HPDE6-E6E7 (cell line): ENCODE measurements at regions not wholly inside any gene's neighbourhood (a gene's known extent, or its start where the extent isn't known, plus 50 kb on each side); places are given as distances from the start of the nearest gene placed in this dataset.
"Not testable (repeated sequence)": the region's sequence is repeated elsewhere in the genome, so short reads cannot be mapped to it uniquely, and the experiment has no call there.

Experiments used
- DNase-seq: peaks from one replicate; pipeline ENCODE4 v3.0.0; 2011; ENCODE audit warnings: missing footprints; ENCODE audit errors: extremely low spot score

DNA sequence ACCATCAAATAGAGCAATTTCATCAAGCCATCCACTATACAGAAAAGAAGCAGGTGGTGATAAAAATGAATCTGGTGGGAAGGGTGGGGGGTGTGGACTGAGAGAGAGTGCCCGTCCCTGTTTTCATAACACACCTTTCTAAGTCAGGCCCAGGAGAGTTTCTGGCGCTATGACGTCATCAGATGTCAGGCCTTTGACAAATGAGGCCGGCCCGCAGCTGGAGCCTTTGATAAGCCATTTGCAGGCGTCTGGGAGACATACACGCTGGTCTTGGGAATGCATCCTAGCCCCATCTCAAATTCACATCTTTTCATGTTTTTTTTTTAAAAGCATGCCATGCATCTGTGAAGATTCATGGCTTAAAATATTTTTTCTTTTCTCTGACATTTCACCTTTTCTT, 404.5 kb downstream of the BCOR start:
- DNase-seq: no peak

- DNase-seq: not testable (repeated sequence)
Measured at GRCh38 chrX:39702636-39703035, 395.1 kb downstream of the BCOR start.

GRCh38 chrX:39703307-39703706, 394.5 kb downstream of the BCOR start:
- DNase-seq: no peak

GRCh38 chrX:39704590-39704989, 393.2 kb downstream of the BCOR start:
- no peak for DNase-seq

- peak; percentile 45 for DNase-seq
Measured at GRCh38 chrX:39705290-39705689, 392.5 kb downstream of the BCOR start.

DNA sequence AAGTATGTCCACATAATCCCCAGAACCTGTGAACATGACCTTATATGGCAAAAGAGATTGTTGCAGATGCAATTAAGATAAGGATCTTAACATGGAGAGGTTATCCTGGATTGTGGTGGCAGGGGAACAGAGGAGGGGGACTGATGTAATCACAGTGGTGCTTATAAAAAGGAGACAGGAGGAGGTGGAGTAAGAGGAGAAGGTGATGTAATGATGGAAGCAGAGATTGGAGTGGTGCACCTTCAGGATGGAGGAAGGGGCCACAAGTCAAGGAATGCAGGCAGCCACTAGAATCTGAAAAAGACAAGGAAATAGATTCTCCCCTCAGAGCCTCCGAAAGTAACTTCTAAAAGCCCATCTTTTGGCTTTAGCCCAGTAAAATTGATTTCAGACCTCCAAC, 388.4 kb downstream of the BCOR start:
- DNase-seq: no peak

DNA sequence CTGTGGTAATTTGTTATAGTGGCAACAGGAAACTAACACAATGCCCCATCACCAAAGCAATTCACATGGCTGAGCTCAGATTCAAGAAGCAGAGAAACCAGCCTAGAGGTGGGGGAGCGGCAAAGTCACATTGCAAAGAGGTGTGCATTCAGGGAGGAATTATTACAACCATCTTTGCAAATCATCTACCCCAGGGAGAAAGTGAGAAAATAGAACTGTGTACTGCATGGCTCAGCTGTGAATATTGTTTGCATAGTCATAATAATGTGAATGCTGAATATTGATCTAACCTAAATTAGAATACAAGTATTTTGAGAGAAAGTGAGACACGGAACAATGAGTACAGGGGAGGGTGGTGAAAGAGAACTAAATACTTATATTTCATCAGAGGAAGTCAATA, 387.9 kb downstream of the BCOR start:
- no peak for DNase-seq

DNA sequence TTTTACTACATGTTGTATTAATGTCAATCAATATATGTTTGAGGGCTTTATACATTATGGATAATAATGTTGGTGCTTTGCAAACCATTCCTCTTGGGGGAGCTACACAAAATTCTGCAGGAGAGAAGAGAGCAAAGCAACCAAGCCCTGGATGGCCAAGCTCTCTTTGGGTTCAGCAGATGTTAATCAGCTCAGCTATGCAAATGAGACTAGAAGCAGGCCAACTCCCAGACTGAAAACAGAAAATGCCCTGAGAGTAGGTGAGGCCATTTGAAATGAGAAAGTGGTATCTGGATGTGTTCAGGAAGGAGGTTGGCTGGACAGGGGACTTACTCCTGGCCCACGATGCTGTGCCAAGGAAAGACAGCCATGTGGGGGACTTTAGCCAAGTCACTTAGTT, 387.0 kb downstream of the BCOR start:
- DNase-seq: no peak

DNA sequence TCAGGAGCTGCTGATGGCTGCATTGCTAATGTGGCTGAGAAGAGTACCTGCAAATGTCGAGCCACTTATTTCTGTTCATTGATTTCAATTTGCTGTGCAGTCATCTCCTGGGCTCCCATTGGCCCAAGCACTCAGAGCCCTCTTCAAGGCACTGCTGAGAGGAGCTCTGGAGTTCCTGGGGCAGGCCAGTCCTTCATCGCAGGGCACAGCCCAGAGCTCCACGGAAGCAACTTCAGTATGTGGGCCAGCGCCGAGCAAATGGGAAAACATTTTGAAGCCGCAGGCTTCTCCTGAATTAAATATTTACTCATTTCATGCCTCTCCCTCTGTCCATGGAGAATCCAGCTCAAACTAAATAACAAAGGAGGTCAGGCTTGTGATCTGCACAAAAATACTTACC, 383.3 kb downstream of the BCOR start:
- DNase-seq: no peak

- DNase-seq: no peak
Measured at GRCh38 chrX:39716401-39716800, 381.4 kb downstream of the BCOR start.

DNA sequence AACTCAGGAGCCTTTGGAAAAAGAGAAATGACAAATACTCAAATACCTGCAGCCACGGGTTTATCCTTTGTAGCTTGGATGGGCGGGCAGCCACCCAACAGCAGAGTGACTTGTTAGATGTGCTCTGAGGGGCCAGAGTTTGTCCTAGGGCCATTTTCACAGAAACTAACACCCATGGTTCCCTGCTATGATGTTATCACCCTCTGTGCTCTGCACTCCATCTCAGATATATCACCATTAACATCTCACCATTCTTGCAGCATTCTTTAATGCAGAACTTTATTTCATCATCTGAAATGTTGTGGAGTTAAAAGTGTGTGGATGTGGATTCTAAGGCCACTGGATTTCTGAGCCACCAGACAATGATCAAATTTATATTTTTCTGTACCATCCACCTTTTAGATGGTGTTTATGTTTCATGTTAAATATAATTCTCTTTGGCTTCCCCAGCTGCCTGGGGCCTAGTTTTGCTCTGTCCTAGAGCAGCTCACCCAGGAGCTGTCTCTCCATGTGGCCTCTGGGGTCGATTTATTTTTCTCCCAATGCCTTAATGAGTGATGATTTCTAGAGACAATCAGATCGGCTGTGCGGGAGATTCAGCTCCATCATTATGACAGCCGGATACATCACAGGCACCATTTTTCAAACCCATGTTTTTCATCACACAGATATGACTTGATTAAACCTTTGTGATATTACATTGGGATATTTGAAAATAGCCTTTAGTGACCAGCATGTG, 380.8 kb downstream of the BCOR start:
- DNase-seq: no peak

- DNase-seq: no peak
Measured at GRCh38 chrX:39718981-39719380, 378.8 kb downstream of the BCOR start.

DNA sequence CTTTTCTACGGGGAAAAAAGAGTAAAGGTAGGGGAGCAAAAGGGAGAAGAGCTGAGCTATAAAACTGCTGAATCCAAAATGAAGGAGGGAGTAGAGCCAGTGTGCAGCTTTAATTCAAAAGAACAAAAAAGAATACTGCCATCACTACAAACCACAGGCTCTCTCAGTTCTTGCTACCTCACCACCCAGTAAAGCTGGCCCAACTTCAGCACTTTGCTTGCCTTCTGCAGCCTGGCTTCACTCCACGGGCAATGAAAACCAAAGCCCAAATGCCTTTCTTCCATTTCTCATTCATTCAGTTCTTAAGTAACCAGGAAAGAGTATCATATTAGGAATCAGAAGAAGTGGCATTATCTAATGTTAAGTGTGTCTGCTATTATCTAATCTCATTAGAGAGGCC, 376.8 kb downstream of the BCOR start:
- DNase-seq: no peak

- no peak for DNase-seq
Measured at GRCh38 chrX:39721566-39722279, 376.0 kb downstream of the BCOR start.

GRCh38 chrX:39724544-39724943, 373.2 kb downstream of the BCOR start:
- DNase-seq: no peak

- no peak for DNase-seq
Measured at GRCh38 chrX:39725114-39725513, 372.6 kb downstream of the BCOR start.

DNA sequence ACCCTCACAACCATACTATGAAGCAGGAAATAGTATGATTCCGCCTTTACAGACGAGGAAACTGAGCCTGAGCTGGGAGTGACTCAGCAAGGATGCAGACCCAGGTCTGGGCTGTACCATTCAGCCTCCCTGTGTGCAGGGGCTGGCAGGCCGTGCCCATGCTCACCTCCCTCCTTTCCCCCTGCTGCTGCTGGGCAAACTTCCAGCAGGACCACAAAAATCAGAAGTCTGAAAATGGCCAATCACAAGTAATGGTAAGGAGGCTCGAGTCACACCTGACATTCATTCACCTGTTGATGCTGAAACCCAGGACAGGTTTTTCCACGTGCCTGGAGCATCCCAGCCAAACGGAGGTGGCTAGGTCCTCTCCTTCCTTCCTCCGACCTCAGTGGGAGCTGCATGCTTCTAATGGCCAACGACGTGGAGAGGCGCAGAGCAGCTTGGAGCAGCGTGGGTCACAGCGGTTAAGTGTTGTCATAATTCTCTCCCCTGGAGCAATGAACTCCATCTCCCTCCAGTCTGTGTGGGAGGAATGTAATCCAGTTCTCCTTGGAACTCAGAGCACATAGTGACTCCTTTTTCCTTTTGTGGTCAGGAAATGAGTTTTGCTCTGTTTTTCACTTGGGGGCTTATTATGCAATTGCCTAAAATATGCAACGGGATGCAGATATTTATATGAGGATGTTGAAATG, 371.7 kb downstream of the BCOR start:
- DNase-seq: no peak

- DNase-seq: no peak
Measured at GRCh38 chrX:39726771-39727170, 371.0 kb downstream of the BCOR start.

DNA sequence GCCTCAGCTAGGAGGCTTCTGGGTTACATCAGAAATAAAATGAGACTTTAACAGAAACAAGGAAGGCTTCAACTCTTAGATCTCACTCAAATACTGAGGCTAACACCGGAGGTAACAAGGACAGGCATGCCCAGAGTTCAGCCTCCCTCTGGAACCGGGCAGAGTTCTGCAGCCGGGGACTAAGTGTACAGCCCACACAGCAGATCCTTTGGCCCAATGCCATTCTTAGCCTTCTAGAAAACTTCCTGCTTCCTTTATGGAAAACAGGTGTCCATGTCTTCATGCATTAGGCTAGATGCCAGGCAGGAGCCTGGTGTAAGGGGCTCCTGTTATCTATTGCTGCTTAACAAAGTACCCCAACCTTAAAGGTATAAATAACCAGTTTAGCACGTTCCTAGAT, 369.7 kb downstream of the BCOR start:
- no peak for DNase-seq

GRCh38 chrX:39728852-39729598, 368.7 kb downstream of the BCOR start:
- DNase-seq: no peak

- DNase-seq: no peak
Measured at GRCh38 chrX:39729981-39730661, 367.6 kb downstream of the BCOR start.
